OCI-LY1 (cell line): ENCODE measurements at regions not wholly inside any gene's neighbourhood (a gene's known extent, or its start where the extent isn't known, plus 50 kb on each side); places are given as distances from the start of the nearest gene placed in this dataset.

Experiments used
- H2AFZ ChIP-seq: fragments of 200-600 bp; sonication (generic), shearing (Covaris generic); 2 replicates; pipeline ENCODE4 v1.6.0; 2014; ENCODE audit warnings: antibody characterized with exemption, mild to moderate bottlenecking, low read length
- H3F3A ChIP-seq: fragments of 200-600 bp; sonication (generic), shearing (Covaris generic); 2 replicates; pipeline ENCODE4 v1.6.0; 2014; ENCODE audit warnings: mild to moderate bottlenecking, antibody characterized with exemption, low read length, moderate library complexity; ENCODE audit not compliant: insufficient read depth
- H3K27ac ChIP-seq: fragments of 200-600 bp; sonication (generic); 2 replicates; pipeline ENCODE4 v1.5.1; 2014; ENCODE audit warnings: low read length, mixed run types, mild to moderate bottlenecking, low read depth; ENCODE audit not compliant: poor library complexity, severe bottlenecking
- H3K27me3 ChIP-seq: fragments of 200-600 bp; sonication (generic); 2 replicates; pipeline ENCODE4 v1.6.0; 2014; ENCODE audit warnings: antibody characterized with exemption, mild to moderate bottlenecking, low read length, moderate library complexity; ENCODE audit not compliant: insufficient read depth
- H3K36me3 ChIP-seq: fragments of 200-600 bp; sonication (generic); 2 replicates; pipeline ENCODE4 v1.6.1; 2014; ENCODE audit warnings: mild to moderate bottlenecking, antibody characterized with exemption, low read length, moderate library complexity, mixed read lengths; ENCODE audit not compliant: insufficient read depth
- H3K4me1 ChIP-seq: fragments of 200-600 bp; sonication (generic); 2 replicates; pipeline ENCODE4 v1.5.1; 2014; ENCODE audit warnings: mild to moderate bottlenecking, low read length, moderate library complexity; ENCODE audit not compliant: insufficient read depth, severe bottlenecking
- H3K4me2 ChIP-seq: fragments of 200-600 bp; sonication (generic), shearing (Covaris generic); 2 replicates; pipeline ENCODE4 v1.6.1; 2014; ENCODE audit warnings: low read length
- H3K4me3 ChIP-seq: fragments of 200-600 bp; sonication (generic); 2 replicates; pipeline ENCODE4 v1.5.1; 2014; ENCODE audit warnings: low read length, low read depth, mild to moderate bottlenecking, mixed read lengths; ENCODE audit not compliant: poor library complexity, severe bottlenecking
- H3K79me2 ChIP-seq: fragments of 200-600 bp; shearing (Covaris generic); 2 replicates; pipeline ENCODE4 v1.6.1; 2016; ENCODE audit warnings: mixed run types, low read length, mixed read lengths; ENCODE audit not compliant: insufficient read depth
- H3K9ac ChIP-seq: fragments of 200-600 bp; sonication (generic), shearing (Covaris generic); 2 replicates; pipeline ENCODE4 v1.6.1; 2014; ENCODE audit warnings: mild to moderate bottlenecking, low read length, mixed read lengths
- H3K9me2 ChIP-seq: fragments of 200-600 bp; sonication (generic), shearing (Covaris generic); 2 replicates; pipeline ENCODE4 v1.6.1; 2014; ENCODE audit warnings: low read depth, mild to moderate bottlenecking, low read length, mixed read lengths
- H3K9me3 ChIP-seq: fragments of 200-600 bp; shearing (Covaris generic); 2 replicates; pipeline ENCODE4 v1.6.1; 2014; ENCODE audit warnings: low read length, mixed read lengths
- H4K20me1 ChIP-seq: fragments of 200-600 bp; sonication (generic), shearing (Covaris generic); 2 replicates; pipeline ENCODE4 v1.6.0; 2016; ENCODE audit warnings: mild to moderate bottlenecking, low read length; ENCODE audit not compliant: insufficient read depth
- CTCF ChIP-seq: fragments of 200-600 bp; sonication (generic), shearing (Covaris generic); IDR thresholded peaks from 2 replicates; pipeline ENCODE4 v1.5.1; 2017; ENCODE audit warnings: mild to moderate bottlenecking, antibody characterized with exemption, low read length, moderate library complexity, mixed read lengths
- EZH2 ChIP-seq: fragments of 200-600 bp; sonication (generic), shearing (Covaris generic); IDR thresholded peaks from 2 replicates; pipeline ENCODE4 v1.8.0; 2017; ENCODE audit warnings: borderline replicate concordance, mixed run types, mild to moderate bottlenecking, antibody characterized with exemption, low read length, moderate library complexity, mixed read lengths

DNA sequence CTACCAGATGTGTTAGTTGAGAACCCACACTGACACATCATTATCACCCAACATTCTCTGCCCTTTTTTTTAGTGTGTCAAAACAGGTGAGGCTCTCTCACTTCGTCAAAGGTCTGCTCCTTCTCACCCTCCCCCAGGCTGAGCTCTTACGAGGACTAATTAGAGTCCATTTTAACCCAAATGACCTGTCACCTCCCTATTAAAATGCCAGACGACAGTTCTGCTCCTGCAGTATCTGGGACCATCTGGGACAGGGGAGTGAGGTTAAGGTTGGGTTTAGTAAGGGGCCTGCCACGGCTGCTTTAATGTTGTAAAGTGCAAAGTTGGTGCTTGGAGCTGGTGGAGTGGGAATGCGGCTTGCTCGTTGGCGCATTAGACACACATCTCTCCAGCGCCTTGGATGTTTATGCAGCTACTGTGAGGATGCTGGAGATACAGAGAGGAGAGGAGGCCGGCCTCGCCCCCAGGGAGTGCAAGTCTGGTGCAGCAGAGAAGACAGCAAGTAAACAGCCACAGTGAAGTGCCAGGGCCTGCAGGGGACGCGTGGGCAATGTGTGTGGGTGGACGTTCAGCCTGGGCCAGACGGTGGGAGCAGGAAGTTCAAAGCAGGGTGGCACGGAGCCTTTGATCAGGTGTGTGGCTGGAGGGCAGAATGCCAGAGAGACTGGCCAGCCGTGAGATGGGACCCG lies 96.2 kb downstream of the C9orf50 start:
- H3K79me2 ChIP-seq = no peaks in the 10 kb centered on the region
- no peak overlapping the region for H3K27ac ChIP-seq
- H2AFZ ChIP-seq = no peak overlapping the region
- no peak overlapping the region for H3K4me2 ChIP-seq
- H3F3A ChIP-seq = no peaks in the 10 kb centered on the region
- no peaks in the 10 kb centered on the region for H3K9me3 ChIP-seq
- no peak overlapping the region for H3K9ac ChIP-seq
- no peaks in the 10 kb centered on the region for H3K4me1 ChIP-seq
- no peaks in the 10 kb centered on the region for H3K9me2 ChIP-seq
- no peaks in the 10 kb centered on the region for H3K27me3 ChIP-seq
- H4K20me1 ChIP-seq = no peaks in the 10 kb centered on the region
- TF ChIP-seq CTCF = no peak
- no peak for TF ChIP-seq EZH2
- no peak overlapping the region for H3K4me3 ChIP-seq
- no peaks in the 10 kb centered on the region for H3K36me3 ChIP-seq

- H3K9me2 ChIP-seq = no peaks in the 10 kb centered on the region
- H3K27ac ChIP-seq = no peak overlapping the region
- H3K4me2 ChIP-seq = no peak overlapping the region
- H3K9me3 ChIP-seq = no peaks in the 10 kb centered on the region
- no peaks in the 10 kb centered on the region for H3F3A ChIP-seq
- H3K36me3 ChIP-seq = no peaks in the 10 kb centered on the region
- no peaks in the 10 kb centered on the region for H3K79me2 ChIP-seq
- no peak overlapping the region for H3K9ac ChIP-seq
- TF ChIP-seq EZH2 (no peak), CTCF (no peak)
- H3K27me3 ChIP-seq = no peaks in the 10 kb centered on the region
- no peaks in the 10 kb centered on the region for H3K4me1 ChIP-seq
- no peak overlapping the region for H3K4me3 ChIP-seq
- no peaks in the 10 kb centered on the region for H4K20me1 ChIP-seq
- no peak overlapping the region for H2AFZ ChIP-seq
Measured at GRCh38 chr9:129523943-129524581, 96.8 kb downstream of the C9orf50 start.

GRCh38 chr9:129522351-129522750 lies 98.5 kb downstream of the C9orf50 start:
- Histone ChIP-seq H3F3A (no peaks in the 10 kb centered on the region), H3K36me3 (no peaks in the 10 kb centered on the region), H2AFZ (no peak overlapping the region), H3K9me3 (no peaks in the 10 kb centered on the region), H3K9me2 (no peaks in the 10 kb centered on the region), H3K4me2 (no peak overlapping the region), H3K4me1 (no peaks in the 10 kb centered on the region), H3K4me3 (no peak overlapping the region), H3K27me3 (no peaks in the 10 kb centered on the region), H3K9ac (no peak overlapping the region), H3K27ac (no peak overlapping the region), H3K79me2 (no peaks in the 10 kb centered on the region), H4K20me1 (no peaks in the 10 kb centered on the region)
- no peak for TF ChIP-seq CTCF
- no peak for TF ChIP-seq EZH2
